OCI-LY7 (cell line): ENCODE measurements at regions not wholly inside any gene's neighbourhood (a gene's known extent, or its start where the extent isn't known, plus 50 kb on each side); places are given as distances from the start of the nearest gene placed in this dataset.

Experiments
- BruUV-seq: library from RNA; stranded (reverse); fragments of 400-500 nt; replicated peaks from 2 replicates; lab custom pipeline; 2021; lab: Mats Ljungman, UMichigan
- CTCF ChIA-PET: fragments of 300-600 bp; sonication (Branson Sonifier 250); formaldehyde crosslinking; loops from one replicate; lab custom pipeline; 2022; ENCODE audit warnings: antibody characterized with exemption; ENCODE audit not compliant: unreplicated experiment; lab: Charles Lee
- POLR2A ChIA-PET: fragments of 300-600 bp; sonication (Branson Sonifier 250); formaldehyde crosslinking; loops from one replicate; lab custom pipeline; 2022; ENCODE audit warnings: antibody characterized with exemption; lab: Charles Lee
- DNase-seq: peaks from one replicate; pipeline ENCODE4 v3.0.0-alpha.2; 2015; ENCODE audit warnings: low spot score
- H2AFZ ChIP-seq: fragments of 200-600 bp; sonication (generic), shearing (Covaris generic); 2 replicates; pipeline ENCODE4 v1.6.1; 2014; ENCODE audit warnings: mild to moderate bottlenecking, antibody characterized with exemption, low read length, moderate library complexity
- H3K27ac ChIP-seq: fragments of 200-600 bp; sonication (generic); 2 replicates; pipeline ENCODE4 v1.5.1; 2014; ENCODE audit warnings: mixed run types, low read depth, mild to moderate bottlenecking, moderate library complexity, low read length, inconsistent platforms; ENCODE audit not compliant: poor library complexity, severe bottlenecking
- H3K36me3 ChIP-seq: fragments of 200-600 bp; sonication (generic); 2 replicates; pipeline ENCODE4 v1.6.1; 2014; ENCODE audit warnings: mild to moderate bottlenecking, antibody characterized with exemption, low read length, moderate library complexity, mixed read lengths; ENCODE audit not compliant: insufficient read depth
- H3K4me1 ChIP-seq: fragments of 200-600 bp; sonication (generic); 2 replicates; pipeline ENCODE4 v1.5.1; 2014; ENCODE audit warnings: mild to moderate bottlenecking, low read length; ENCODE audit not compliant: insufficient read depth, poor library complexity, severe bottlenecking
- H3K4me2 ChIP-seq: fragments of 200-600 bp; sonication (generic); 2 replicates; pipeline ENCODE4 v1.6.1; 2014; ENCODE audit warnings: mild to moderate bottlenecking, low read length
- H3K4me3 ChIP-seq: fragments of 200-600 bp; sonication (generic); 2 replicates; pipeline ENCODE4 v1.5.1; 2014; ENCODE audit warnings: mild to moderate bottlenecking, low read depth, low read length; ENCODE audit not compliant: poor library complexity, severe bottlenecking
- H3K79me2 ChIP-seq: fragments of 200-600 bp; sonication (generic); 2 replicates; pipeline ENCODE4 v1.6.1; 2016; ENCODE audit warnings: low read depth, mild to moderate bottlenecking, low read length, moderate library complexity, mixed read lengths; ENCODE audit not compliant: insufficient read depth
- H3K9me2 ChIP-seq: fragments of 200-600 bp; sonication (generic); 2 replicates; pipeline ENCODE4 v1.6.1; 2016; ENCODE audit warnings: mild to moderate bottlenecking, low read length, mixed read lengths; ENCODE audit not compliant: insufficient read depth
- H3K9me3 ChIP-seq: fragments of 200-600 bp; sonication (generic); 2 replicates; pipeline ENCODE4 v1.6.1; 2014; ENCODE audit warnings: mild to moderate bottlenecking, mixed run types, low read length, mixed read lengths
- H4K20me1 ChIP-seq: fragments of 200-600 bp; sonication (generic); 2 replicates; pipeline ENCODE4 v1.6.1; 2014; ENCODE audit warnings: mild to moderate bottlenecking, antibody characterized with exemption, low read length, moderate library complexity, mixed read lengths; ENCODE audit not compliant: insufficient read depth
- EZH2phosphoT487 ChIP-seq: fragments of 200-600 bp; sonication (generic); IDR thresholded peaks from 2 replicates; pipeline ENCODE4 v1.6.1; 2018; ENCODE audit warnings: low read depth, borderline replicate concordance, mild to moderate bottlenecking, mixed run types, antibody characterized with exemption, low read length, moderate library complexity, mixed read lengths
- intact Hi-C: fragments of 100-400 bp; cut with micrococcal nuclease; formaldehyde crosslinking; loops from one replicate; pipeline ENCODE4 v1.10.0; 2022; ENCODE audit not compliant: unreplicated experiment
- TF ChIP-seq, protein P1 (sequence below): fragments of 200-600 bp; sonication (generic); conservative IDR thresholded peaks from 2 replicates; pipeline ENCODE4 v1.5.1; 2014; ENCODE audit warnings: mild to moderate bottlenecking, antibody characterized with exemption, low read length, moderate library complexity, mixed read lengths

DNA sequence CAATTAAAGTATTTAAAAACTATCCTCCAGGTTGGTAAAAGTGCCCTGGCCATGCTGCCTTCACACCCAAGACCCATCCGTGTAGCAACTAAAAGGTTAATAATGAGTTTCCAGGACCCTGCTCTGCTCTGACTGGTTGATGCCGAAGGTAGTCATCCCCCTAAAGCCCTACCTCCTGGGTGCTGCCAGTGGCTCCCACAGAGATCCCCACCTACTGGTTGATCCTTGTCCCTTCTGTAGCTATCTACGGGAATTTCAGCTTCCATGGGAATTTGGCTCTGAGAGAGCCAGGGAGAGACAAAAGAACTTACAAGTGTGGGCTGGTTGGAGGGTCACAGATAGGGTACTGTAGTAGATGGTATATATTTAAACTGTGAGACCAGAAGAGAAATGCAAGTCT is 110.6 kb upstream of the NANOGP8 start:
- Histone ChIP-seq H2AFZ (no peak overlapping the region), H3K4me1 (no peaks in the 10 kb centered on the region), H3K9me2 (no peaks in the 10 kb centered on the region), H3K9me3 (no peaks in the 10 kb centered on the region), H3K4me2 (no peak overlapping the region), H3K79me2 (no peaks in the 10 kb centered on the region), H3K27ac (no peak overlapping the region), H3K4me3 (no peak overlapping the region), H3K36me3 (no peaks in the 10 kb centered on the region), H4K20me1 (no peaks in the 10 kb centered on the region)
- ChIA-PET POLR2A (no interaction called here), CTCF (no interaction called here)
- BruUV-seq, result no TSS peak
- DNase-seq, result no peak
- TF ChIP-seq, protein P1, sequence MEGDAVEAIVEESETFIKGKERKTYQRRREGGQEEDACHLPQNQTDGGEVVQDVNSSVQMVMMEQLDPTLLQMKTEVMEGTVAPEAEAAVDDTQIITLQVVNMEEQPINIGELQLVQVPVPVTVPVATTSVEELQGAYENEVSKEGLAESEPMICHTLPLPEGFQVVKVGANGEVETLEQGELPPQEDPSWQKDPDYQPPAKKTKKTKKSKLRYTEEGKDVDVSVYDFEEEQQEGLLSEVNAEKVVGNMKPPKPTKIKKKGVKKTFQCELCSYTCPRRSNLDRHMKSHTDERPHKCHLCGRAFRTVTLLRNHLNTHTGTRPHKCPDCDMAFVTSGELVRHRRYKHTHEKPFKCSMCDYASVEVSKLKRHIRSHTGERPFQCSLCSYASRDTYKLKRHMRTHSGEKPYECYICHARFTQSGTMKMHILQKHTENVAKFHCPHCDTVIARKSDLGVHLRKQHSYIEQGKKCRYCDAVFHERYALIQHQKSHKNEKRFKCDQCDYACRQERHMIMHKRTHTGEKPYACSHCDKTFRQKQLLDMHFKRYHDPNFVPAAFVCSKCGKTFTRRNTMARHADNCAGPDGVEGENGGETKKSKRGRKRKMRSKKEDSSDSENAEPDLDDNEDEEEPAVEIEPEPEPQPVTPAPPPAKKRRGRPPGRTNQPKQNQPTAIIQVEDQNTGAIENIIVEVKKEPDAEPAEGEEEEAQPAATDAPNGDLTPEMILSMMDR, result no peak
- no peak for TF ChIP-seq EZH2phosphoT487
- intact Hi-C loops, result no loop called here

DNA sequence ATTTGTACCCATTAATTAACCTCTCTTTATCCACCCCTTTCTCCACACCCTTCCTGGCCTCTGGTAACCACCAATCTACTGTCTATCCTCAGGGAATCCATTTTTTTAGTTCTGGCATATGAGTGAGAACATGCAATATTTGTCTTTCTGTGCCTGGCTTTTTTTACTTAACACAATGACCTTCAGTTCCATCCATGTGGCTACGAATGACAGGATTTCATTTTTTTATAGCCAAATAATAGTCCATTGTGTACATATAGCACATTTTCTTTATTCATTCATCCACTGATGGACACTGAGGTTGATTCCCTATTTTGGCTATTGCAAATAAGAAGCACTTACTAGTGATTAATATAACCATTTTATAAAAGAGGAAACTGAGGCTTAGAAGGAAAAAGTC is 109.9 kb upstream of the NANOGP8 start:
- no peaks in the 10 kb centered on the region for H3K9me3 ChIP-seq
- POLR2A ChIA-PET, result no interaction called here
- H2AFZ ChIP-seq, result no peak overlapping the region
- no peaks in the 10 kb centered on the region for H3K9me2 ChIP-seq
- no peaks in the 10 kb centered on the region for H3K36me3 ChIP-seq
- no peaks in the 10 kb centered on the region for H3K4me1 ChIP-seq
- TF ChIP-seq, protein P1, result no peak
- TF ChIP-seq EZH2phosphoT487, result no peak
- intact Hi-C loops, result no loop called here
- no peak for DNase-seq
- no peak overlapping the region for H3K27ac ChIP-seq
- no peak overlapping the region for H3K4me2 ChIP-seq
- no peaks in the 10 kb centered on the region for H4K20me1 ChIP-seq
- no peaks in the 10 kb centered on the region for H3K79me2 ChIP-seq
- CTCF ChIA-PET, result no interaction called here
- BruUV-seq, result no TSS peak
- no peak overlapping the region for H3K4me3 ChIP-seq

DNA sequence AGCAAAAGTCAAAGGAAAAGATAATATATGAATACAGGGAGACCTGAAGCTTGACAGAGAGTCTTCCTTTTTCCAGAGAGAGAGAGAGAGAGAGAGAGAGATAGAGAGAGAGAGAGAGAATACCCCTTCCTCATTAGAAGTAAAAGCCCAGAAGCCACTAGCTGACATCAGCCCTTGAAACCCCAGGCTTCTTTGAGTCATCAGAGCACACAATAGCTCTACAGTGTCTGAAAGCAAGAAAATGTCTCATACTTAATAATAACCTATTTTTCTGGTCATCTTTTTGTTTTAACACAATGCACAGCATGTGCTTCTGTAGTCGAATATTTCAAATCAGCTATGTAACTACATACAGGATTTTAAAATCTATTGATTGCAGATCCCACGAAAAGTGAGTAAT is 109.2 kb upstream of the NANOGP8 start:
- Histone ChIP-seq H2AFZ (no peak overlapping the region), H3K4me2 (no peak overlapping the region), H3K36me3 (no peaks in the 10 kb centered on the region), H3K9me2 (no peaks in the 10 kb centered on the region), H4K20me1 (no peaks in the 10 kb centered on the region), H3K9me3 (no peaks in the 10 kb centered on the region), H3K4me3 (no peak overlapping the region), H3K79me2 (no peaks in the 10 kb centered on the region), H3K27ac (no peak overlapping the region), H3K4me1 (no peaks in the 10 kb centered on the region)
- TF ChIP-seq, protein P1, result no peak
- no peak for TF ChIP-seq EZH2phosphoT487
- intact Hi-C loops, result no loop called here
- POLR2A ChIA-PET, result no interaction called here
- BruUV-seq, result no TSS peak
- no peak for DNase-seq
- CTCF ChIA-PET, result no interaction called here
